ENCODE measurements at regions not wholly inside any gene's neighbourhood (a gene's known extent, or its start where the extent isn't known, plus 50 kb on each side); places are given as distances from the start of the nearest gene placed in this dataset.

- TF ChIP-seq CTCF (conservative IDR thresholded peaks at IDR 0.05; ENCODE audit: low read depth, low read length): no peak
- no peak for TF ChIP-seq EZH2 (IDR thresholded peaks at IDR 0.05; ENCODE audit: low read length, unreplicated experiment)
These were observed 601.2 kb upstream of the KCNMB2 start for GRCh38 chr3:177935047-177935446.

Data from PC-3 (cell line).